ENCODE measurements at regions not wholly inside any gene's neighbourhood (a gene's known extent, or its start where the extent isn't known, plus 50 kb on each side); places are given as distances from the start of the nearest gene placed in this dataset.

GRCh38 chr4:98733601-98734000, 75.2 kb upstream of the TSPAN5 start:
- no peak overlapping the region for H3K4me3 Mint-ChIP-seq
- H3K27ac Mint-ChIP-seq: no peak overlapping the region
- peaks cover 5% of the 10 kb centered on the region for H3K27me3 Mint-ChIP-seq (ENCODE audit: low read depth, poor library complexity)
- H3K36me3 Mint-ChIP-seq (ENCODE audit: low read depth): peaks cover 5% of the 10 kb centered on the region
- H3K9me3 Mint-ChIP-seq: peaks cover 24% of the 10 kb centered on the region
- TF ChIP-seq CTCF (IDR thresholded peaks at IDR 0.05): no peak
- no peak for DNase-seq
- H3K4me1 Mint-ChIP-seq: no peaks in the 10 kb centered on the region

GRCh38 chr4:98728871-98729270, 70.5 kb upstream of the TSPAN5 start:
- Mint-ChIP-seq H3K27ac (no peak overlapping the region), H3K4me1 (no peaks in the 10 kb centered on the region), H3K36me3 (ENCODE audit: low read depth) (peaks cover 6% of the 10 kb centered on the region), H3K27me3 (ENCODE audit: low read depth, poor library complexity) (peaks cover 5% of the 10 kb centered on the region), H3K4me3 (no peak overlapping the region), H3K9me3 (peaks cover 29% of the 10 kb centered on the region)
- no peak for TF ChIP-seq CTCF (IDR thresholded peaks at IDR 0.05)
- DNase-seq: no peak

- peak overlapping the region; percentile 44 for H3K27ac Mint-ChIP-seq
- H3K4me1 Mint-ChIP-seq: no peaks in the 10 kb centered on the region
- peaks cover 34% of the 10 kb centered on the region for H3K9me3 Mint-ChIP-seq
- H3K36me3 Mint-ChIP-seq (ENCODE audit: low read depth): peaks cover 6% of the 10 kb centered on the region
- H3K4me3 Mint-ChIP-seq: no peak overlapping the region
- H3K27me3 Mint-ChIP-seq (ENCODE audit: low read depth, poor library complexity): peaks cover 5% of the 10 kb centered on the region
- no peak for TF ChIP-seq CTCF (IDR thresholded peaks at IDR 0.05)
- DNase-seq: no peak
These were observed 70.0 kb upstream of the TSPAN5 start for GRCh38 chr4:98728433-98728832.

GRCh38 chr4:98722000-98722399, 63.6 kb upstream of the TSPAN5 start:
- TF ChIP-seq CTCF (IDR thresholded peaks at IDR 0.05): no peak
- Mint-ChIP-seq H3K27ac (peak overlapping the region; percentile 46), H3K4me1 (peaks cover 16% of the 10 kb centered on the region), H3K9me3 (peaks cover 55% of the 10 kb centered on the region), H3K4me3 (no peak overlapping the region), H3K36me3 (ENCODE audit: low read depth) (peaks cover 24% of the 10 kb centered on the region), H3K27me3 (ENCODE audit: low read depth, poor library complexity) (no peaks in the 10 kb centered on the region)
- DNase-seq: no peak

GRCh38 chr4:98720871-98721480, 62.6 kb upstream of the TSPAN5 start:
- no peak for TF ChIP-seq CTCF (IDR thresholded peaks at IDR 0.05)
- Mint-ChIP-seq H3K27me3 (ENCODE audit: low read depth, poor library complexity) (no peaks in the 10 kb centered on the region), H3K27ac (no peak overlapping the region), H3K4me3 (no peak overlapping the region), H3K36me3 (ENCODE audit: low read depth) (peaks cover 24% of the 10 kb centered on the region), H3K9me3 (peaks cover 46% of the 10 kb centered on the region), H3K4me1 (peaks cover 16% of the 10 kb centered on the region)
- DNase-seq: no peak

- Mint-ChIP-seq H3K27me3 (ENCODE audit: low read depth, poor library complexity) (peaks cover 3% of the 10 kb centered on the region), H3K4me3 (no peak overlapping the region), H3K36me3 (ENCODE audit: low read depth) (peaks cover 6% of the 10 kb centered on the region), H3K27ac (peak overlapping the region; percentile 17), H3K4me1 (peaks cover 16% of the 10 kb centered on the region), H3K9me3 (peaks cover 9% of the 10 kb centered on the region)
- no peak for DNase-seq
- TF ChIP-seq CTCF (IDR thresholded peaks at IDR 0.05): no peak
These were observed 58.4 kb upstream of the TSPAN5 start for GRCh38 chr4:98716796-98717195.
